ENCODE measurements at regions not wholly inside any gene's neighbourhood (a gene's known extent, or its start where the extent isn't known, plus 50 kb on each side); places are given as distances from the start of the nearest gene placed in this dataset.

DNA sequence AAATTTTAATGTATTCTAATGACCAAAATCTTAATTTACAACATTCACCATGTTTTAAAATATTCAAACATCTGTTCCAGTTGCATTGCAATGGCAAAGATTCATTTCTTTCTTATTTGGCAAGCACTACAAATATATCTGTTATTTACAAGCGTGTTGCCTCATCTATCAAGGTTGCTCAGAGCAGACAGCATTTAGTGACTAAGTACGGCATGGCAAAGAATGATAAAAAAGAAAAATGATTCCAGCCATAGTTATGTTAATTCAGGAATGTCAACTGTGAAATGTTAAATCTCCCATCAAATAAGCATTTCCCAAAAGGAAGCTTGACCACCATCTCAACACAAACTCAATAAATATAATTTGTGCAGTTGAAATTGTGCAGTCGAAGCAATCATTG, 312.1 kb downstream of the SEC23A start:
- H3K4me3 Mint-ChIP-seq, result no peak overlapping the region
- H3K27me3 Mint-ChIP-seq, result no peaks in the 10 kb centered on the region
- no peaks in the 10 kb centered on the region for H3K4me1 Mint-ChIP-seq (ENCODE audit: low read depth)
- DNase-seq, result no peak
- no peaks in the 10 kb centered on the region for H3K36me3 Mint-ChIP-seq (ENCODE audit: low read depth)
- no peaks in the 10 kb centered on the region for H3K9me3 Mint-ChIP-seq
- no peak overlapping the region for H3K27ac Mint-ChIP-seq

DNA sequence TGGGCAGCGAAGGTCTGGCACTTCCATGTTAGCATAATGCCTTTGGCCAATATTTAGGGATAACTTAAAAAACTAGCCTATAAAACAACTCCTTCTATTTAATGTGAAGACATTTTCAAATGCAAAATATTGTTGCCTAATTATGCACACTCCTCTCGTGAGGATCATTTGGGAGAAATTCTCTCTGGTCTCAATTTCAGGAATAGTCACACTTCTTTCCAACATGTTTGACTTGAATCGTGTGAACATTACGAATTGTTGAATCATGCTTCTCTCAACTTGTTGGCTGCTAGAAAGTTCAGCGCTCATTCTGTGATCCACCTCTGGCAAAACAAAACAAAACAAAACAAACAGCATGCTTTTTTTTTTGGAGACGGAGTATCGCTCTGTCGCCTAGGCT, 313.2 kb downstream of the SEC23A start:
- DNase-seq, result no peak
- Mint-ChIP-seq H3K27ac (no peak overlapping the region), H3K4me1 (ENCODE audit: low read depth) (no peaks in the 10 kb centered on the region), H3K36me3 (ENCODE audit: low read depth) (no peaks in the 10 kb centered on the region), H3K4me3 (no peak overlapping the region), H3K9me3 (no peaks in the 10 kb centered on the region), H3K27me3 (no peaks in the 10 kb centered on the region)

DNA sequence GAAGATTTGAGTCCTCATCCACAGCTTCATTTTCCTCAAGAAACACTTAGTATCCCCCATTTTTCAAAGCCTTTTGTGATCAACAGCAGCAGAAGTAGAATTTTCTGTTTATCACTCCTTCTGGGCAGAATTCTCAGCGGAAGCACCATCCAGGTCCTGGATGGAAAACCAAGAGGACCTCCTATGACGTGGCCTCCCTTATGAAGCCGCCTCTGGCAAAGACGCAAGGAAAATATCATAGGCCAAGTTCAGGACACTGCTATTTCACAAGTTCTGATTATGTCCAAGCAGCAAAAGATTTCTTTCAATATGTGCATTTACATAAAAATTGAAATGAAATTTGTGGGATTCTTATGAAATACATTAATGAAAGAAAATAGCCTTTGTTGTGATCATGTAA, 315.0 kb downstream of the SEC23A start:
- Mint-ChIP-seq H3K27me3 (no peaks in the 10 kb centered on the region), H3K4me1 (ENCODE audit: low read depth) (no peaks in the 10 kb centered on the region), H3K4me3 (no peak overlapping the region), H3K27ac (no peak overlapping the region), H3K9me3 (no peaks in the 10 kb centered on the region), H3K36me3 (ENCODE audit: low read depth) (no peaks in the 10 kb centered on the region)
- DNase-seq, result no peak

DNA sequence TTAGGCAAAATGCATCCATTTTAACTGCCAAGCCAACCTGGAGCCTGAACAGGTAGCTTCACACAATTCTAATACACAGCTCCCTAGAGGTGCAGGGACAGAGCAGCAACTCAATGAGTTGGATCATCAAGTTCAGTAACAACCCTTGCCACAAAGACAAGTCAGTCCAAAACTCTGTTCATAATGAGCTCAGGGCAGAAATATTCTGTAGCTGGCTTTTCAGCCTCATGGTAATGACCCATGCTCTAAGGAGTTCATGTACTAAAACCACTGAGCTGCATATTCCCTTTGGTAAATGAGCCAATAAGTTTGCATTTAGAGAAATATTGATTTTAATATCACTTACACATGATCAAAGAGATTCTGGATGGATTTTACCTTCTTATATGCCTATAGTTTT, 316.1 kb downstream of the SEC23A start:
- H3K27ac Mint-ChIP-seq, result no peak overlapping the region
- no peaks in the 10 kb centered on the region for H3K27me3 Mint-ChIP-seq
- H3K4me3 Mint-ChIP-seq, result no peak overlapping the region
- H3K9me3 Mint-ChIP-seq, result no peaks in the 10 kb centered on the region
- H3K36me3 Mint-ChIP-seq (ENCODE audit: low read depth), result no peaks in the 10 kb centered on the region
- DNase-seq, result no peak
- no peaks in the 10 kb centered on the region for H3K4me1 Mint-ChIP-seq (ENCODE audit: low read depth)

DNA sequence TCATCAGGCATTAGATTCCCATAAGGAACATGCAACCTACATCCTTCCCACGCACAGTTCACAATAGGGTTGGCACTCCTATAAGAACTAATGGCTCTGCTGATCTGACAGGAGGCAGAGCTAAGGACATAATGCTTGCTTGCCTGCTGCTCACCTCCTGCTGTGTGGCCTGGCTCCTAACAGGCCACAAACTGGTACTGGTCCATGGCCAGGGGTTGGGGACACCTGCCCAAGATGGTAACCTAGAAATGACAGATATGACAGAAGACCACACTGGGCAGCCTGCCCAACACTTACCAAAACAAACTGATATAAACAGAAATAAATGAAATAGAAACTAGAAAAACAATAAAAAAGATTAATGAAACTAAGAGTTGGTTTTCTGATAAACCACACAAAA, 325.6 kb downstream of the SEC23A start:
- H3K27ac Mint-ChIP-seq, result no peak overlapping the region
- H3K4me3 Mint-ChIP-seq, result no peak overlapping the region
- no peaks in the 10 kb centered on the region for H3K36me3 Mint-ChIP-seq (ENCODE audit: low read depth)
- DNase-seq, result no peak
- no peaks in the 10 kb centered on the region for H3K9me3 Mint-ChIP-seq
- no peaks in the 10 kb centered on the region for H3K27me3 Mint-ChIP-seq
- no peaks in the 10 kb centered on the region for H3K4me1 Mint-ChIP-seq (ENCODE audit: low read depth)

DNA sequence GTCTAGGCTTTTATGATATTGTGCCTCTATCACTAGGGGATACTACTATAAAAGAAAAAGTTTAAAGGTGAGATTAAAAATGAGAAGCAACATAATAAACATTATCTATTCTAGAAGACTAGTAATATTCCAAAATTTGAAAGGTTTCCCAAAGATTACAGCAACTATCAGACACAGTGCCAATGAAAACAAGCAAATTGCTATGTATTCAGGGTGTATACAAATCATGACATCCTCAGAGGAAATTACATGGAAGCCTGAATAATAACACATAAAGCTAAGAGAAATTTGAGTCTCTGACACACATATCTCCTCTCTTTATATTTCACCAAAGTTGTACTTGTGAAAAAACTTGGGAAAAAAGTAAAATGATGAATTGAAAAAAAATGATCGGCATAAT, 327.0 kb downstream of the SEC23A start:
- no peak overlapping the region for H3K27ac Mint-ChIP-seq
- no peaks in the 10 kb centered on the region for H3K4me1 Mint-ChIP-seq (ENCODE audit: low read depth)
- H3K27me3 Mint-ChIP-seq, result no peaks in the 10 kb centered on the region
- H3K36me3 Mint-ChIP-seq (ENCODE audit: low read depth), result no peaks in the 10 kb centered on the region
- no peak for DNase-seq
- H3K9me3 Mint-ChIP-seq, result no peaks in the 10 kb centered on the region
- H3K4me3 Mint-ChIP-seq, result no peak overlapping the region

DNA sequence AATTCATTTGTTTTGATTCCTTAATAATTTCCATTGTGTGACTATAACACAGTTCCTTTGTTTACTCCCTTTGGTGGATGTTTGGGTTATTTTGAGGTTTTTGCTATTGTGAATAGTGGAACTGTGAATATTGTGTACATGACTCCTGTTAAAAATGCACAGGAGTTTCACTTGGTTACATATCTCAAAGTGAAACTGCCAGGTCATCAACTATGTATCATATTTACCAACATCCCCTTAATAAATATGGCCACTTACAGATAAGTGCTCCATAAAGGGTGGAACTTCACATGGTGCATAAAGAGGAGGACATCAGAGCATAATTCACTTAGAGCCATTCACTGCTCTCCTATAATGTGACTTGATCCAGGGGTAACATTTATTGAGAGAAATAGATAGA, 328.9 kb downstream of the SEC23A start:
- no peak for DNase-seq
- H3K27me3 Mint-ChIP-seq, result no peaks in the 10 kb centered on the region
- no peak overlapping the region for H3K4me3 Mint-ChIP-seq
- no peaks in the 10 kb centered on the region for H3K4me1 Mint-ChIP-seq (ENCODE audit: low read depth)
- no peaks in the 10 kb centered on the region for H3K36me3 Mint-ChIP-seq (ENCODE audit: low read depth)
- H3K9me3 Mint-ChIP-seq, result no peaks in the 10 kb centered on the region
- no peak overlapping the region for H3K27ac Mint-ChIP-seq

DNA sequence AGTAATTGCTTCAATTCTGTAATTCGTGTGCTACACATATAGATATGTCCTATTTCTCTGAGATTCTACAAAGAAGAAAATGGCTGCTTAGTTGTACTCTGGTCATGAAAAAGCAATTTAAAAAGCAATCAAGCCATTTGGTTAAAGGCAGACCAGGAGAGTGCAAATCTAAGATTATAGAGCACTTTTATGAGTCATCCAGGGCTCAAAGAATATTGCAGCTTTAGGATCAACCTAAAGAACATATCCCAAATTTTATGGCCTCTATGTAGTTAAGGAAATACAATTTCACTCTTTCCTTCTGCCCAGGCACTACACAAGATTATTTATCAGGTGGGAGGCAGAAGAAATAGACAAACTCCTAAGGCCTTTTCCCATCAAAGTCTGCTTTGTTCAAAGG, 332.8 kb downstream of the SEC23A start:
- Mint-ChIP-seq H3K9me3 (no peaks in the 10 kb centered on the region), H3K36me3 (ENCODE audit: low read depth) (no peaks in the 10 kb centered on the region), H3K4me1 (ENCODE audit: low read depth) (no peaks in the 10 kb centered on the region), H3K4me3 (no peak overlapping the region), H3K27me3 (no peaks in the 10 kb centered on the region), H3K27ac (no peak overlapping the region)
- no peak for DNase-seq

DNA sequence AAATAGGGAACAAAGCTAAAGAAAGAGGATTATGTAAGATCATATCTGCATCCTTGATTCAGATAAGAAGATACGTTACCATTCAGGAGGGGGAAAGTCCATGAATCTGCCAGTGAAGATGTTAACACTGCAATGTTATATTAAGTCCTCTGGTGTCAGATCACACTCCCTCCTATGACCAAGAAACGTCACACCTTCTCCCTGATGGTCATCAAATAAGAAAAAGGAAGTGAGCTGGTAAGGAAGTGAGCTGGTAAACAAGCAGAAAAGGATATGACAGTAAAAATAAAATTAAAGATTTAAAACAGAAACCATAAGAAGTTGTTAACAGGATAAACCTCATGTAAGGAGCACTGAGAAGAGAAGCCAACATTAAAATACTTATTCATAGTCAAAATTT, 340.2 kb downstream of the SEC23A start:
- no peak overlapping the region for H3K4me3 Mint-ChIP-seq
- H3K4me1 Mint-ChIP-seq (ENCODE audit: low read depth), result no peaks in the 10 kb centered on the region
- H3K36me3 Mint-ChIP-seq (ENCODE audit: low read depth), result no peaks in the 10 kb centered on the region
- H3K9me3 Mint-ChIP-seq, result peaks cover 3% of the 10 kb centered on the region
- DNase-seq, result no peak
- H3K27me3 Mint-ChIP-seq, result no peaks in the 10 kb centered on the region
- no peak overlapping the region for H3K27ac Mint-ChIP-seq

DNA sequence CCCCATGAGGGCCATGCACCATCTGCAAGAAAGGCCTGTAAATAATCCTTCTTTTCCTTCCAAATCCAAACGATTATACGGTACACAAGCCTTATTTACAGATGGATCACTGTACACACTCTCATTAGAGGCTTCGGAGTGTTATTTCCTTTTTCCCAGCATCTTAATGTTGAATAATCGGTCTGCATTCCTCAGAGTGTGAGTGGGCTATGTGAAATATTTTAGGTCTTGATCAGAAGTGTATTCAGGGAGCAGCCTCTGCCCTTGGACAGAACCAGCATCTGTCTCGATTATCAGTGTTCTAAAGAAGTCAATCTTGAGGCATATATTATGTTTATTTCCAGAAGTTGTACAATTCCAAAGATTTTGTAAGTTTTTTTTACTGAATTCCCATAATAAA, 340.6 kb downstream of the SEC23A start:
- H3K4me3 Mint-ChIP-seq, result no peak overlapping the region
- H3K36me3 Mint-ChIP-seq (ENCODE audit: low read depth), result no peaks in the 10 kb centered on the region
- no peak overlapping the region for H3K27ac Mint-ChIP-seq
- H3K4me1 Mint-ChIP-seq (ENCODE audit: low read depth), result no peaks in the 10 kb centered on the region
- DNase-seq, result no peak
- H3K9me3 Mint-ChIP-seq, result peaks cover 3% of the 10 kb centered on the region
- no peaks in the 10 kb centered on the region for H3K27me3 Mint-ChIP-seq

DNA sequence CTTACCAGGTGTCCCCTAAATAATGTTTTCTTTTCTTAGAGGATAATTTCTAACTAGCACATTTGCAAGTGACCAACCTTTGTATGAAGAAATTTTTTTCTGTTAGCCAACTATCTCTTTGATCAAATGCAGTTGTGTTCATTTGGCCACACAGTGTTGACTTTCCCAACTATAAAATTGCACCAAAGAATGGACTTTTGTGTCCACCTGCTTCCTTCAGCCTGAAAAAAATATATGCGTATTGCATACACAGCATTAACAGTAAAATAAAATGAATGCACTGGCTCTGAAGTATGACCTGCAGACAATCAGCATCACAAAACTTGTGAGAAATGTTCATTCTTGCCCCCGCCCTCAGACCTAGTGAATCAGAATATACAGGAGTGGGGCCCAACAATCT, 342.0 kb downstream of the SEC23A start:
- peaks cover 4% of the 10 kb centered on the region for H3K9me3 Mint-ChIP-seq
- no peak overlapping the region for H3K4me3 Mint-ChIP-seq
- H3K36me3 Mint-ChIP-seq (ENCODE audit: low read depth), result no peaks in the 10 kb centered on the region
- H3K27ac Mint-ChIP-seq, result no peak overlapping the region
- no peaks in the 10 kb centered on the region for H3K27me3 Mint-ChIP-seq
- DNase-seq, result no peak
- no peaks in the 10 kb centered on the region for H3K4me1 Mint-ChIP-seq (ENCODE audit: low read depth)

DNA sequence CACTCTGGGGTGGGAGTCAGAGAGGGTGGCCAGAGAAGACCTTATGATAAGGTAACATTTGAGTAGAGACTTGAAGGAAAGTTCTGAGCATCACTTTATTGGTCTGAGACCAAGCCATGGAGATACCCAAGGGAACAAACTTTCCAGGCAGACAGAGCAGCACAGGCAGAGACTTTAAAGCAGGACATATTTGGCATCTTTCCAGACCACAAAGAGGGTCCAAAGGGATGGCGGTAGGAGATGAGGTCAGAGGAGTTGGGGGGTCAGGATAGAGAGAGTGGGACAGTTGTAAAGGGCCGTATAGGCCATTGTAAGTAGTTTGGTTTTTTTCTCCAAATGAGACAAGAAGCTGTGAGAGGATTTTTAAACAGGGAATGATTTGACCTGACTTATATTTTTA, 344.4 kb downstream of the SEC23A start:
- no peaks in the 10 kb centered on the region for H3K4me1 Mint-ChIP-seq (ENCODE audit: low read depth)

DNA sequence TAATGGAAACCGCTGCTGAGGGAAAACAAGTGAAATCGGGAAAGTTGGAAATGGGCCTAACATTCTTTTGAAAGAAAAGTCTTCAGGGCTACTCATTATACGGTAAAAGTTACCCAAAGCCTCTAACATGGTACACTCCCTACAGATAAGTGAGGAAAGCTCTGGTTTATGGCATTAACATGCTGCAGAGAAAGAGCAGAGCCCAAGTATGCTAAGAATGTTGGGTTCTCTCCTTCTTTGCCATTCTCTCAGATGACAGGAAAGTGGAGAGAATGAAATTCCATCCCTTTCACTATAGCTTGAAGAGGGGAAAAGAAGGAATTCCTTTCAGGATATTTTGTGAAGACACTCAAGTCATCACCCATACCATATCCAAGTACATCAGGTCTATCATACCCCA, 348.0 kb downstream of the SEC23A start:
- Mint-ChIP-seq H3K27me3 (no peaks in the 10 kb centered on the region), H3K27ac (no peak overlapping the region), H3K36me3 (ENCODE audit: low read depth) (no peaks in the 10 kb centered on the region)

More for the DNA sequence above, 344.4 kb downstream of the SEC23A start:
- no peak overlapping the region for H3K4me3 Mint-ChIP-seq
- no peak for DNase-seq
- peaks cover 3% of the 10 kb centered on the region for H3K9me3 Mint-ChIP-seq
- no peak overlapping the region for H3K27ac Mint-ChIP-seq
- no peaks in the 10 kb centered on the region for H3K36me3 Mint-ChIP-seq (ENCODE audit: low read depth)
- H3K27me3 Mint-ChIP-seq, result no peaks in the 10 kb centered on the region

DNA sequence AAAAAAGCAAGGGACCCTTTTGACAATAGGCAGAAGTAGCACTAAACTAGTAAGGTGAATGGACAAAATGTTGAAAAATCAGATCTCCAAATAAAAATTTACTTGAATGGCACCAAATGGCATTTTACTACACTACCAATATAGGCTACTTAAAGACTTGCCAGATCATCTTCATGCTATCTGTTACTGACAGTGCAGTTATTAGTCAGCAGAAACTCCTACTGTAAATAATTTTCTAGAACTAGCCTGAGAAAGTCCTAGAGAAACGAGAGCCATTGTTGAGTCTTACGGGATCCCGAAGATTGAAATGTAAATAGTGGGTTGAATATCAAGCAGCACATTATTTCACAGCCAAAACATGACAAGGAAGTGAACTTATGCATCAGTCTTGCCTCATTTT, 350.3 kb downstream of the SEC23A start:
- peaks cover 3% of the 10 kb centered on the region for H3K9me3 Mint-ChIP-seq

More for the DNA sequence above, 348.0 kb downstream of the SEC23A start:
- H3K4me1 Mint-ChIP-seq (ENCODE audit: low read depth), result no peaks in the 10 kb centered on the region
- peaks cover 3% of the 10 kb centered on the region for H3K9me3 Mint-ChIP-seq
- H3K4me3 Mint-ChIP-seq, result no peak overlapping the region
- no peak for DNase-seq

DNA sequence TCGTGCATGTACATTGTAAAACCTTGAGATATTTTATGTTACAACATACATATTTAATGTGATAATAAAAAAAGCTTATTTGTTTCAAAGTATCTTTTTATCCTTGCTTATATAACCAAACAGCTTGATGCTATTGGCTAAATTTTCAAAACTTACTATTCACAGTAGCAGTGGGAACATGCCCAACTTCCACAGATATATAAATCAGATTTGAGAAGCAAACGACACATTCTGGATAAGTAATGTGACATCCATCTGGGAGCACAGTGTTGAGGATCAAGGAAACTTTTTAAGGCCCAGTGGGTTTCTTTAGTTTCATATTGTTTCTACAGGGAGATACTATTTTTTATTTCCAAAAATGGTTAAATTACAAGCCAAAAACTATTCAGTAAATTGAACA, 350.7 kb downstream of the SEC23A start:
- no peak overlapping the region for H3K4me3 Mint-ChIP-seq
- no peaks in the 10 kb centered on the region for H3K36me3 Mint-ChIP-seq (ENCODE audit: low read depth)
- H3K27ac Mint-ChIP-seq, result no peak overlapping the region
- no peaks in the 10 kb centered on the region for H3K27me3 Mint-ChIP-seq
- no peak for DNase-seq
- H3K4me1 Mint-ChIP-seq (ENCODE audit: low read depth), result no peaks in the 10 kb centered on the region
- H3K9me3 Mint-ChIP-seq, result peaks cover 3% of the 10 kb centered on the region

More for the DNA sequence above, 350.3 kb downstream of the SEC23A start:
- no peak overlapping the region for H3K4me3 Mint-ChIP-seq
- no peaks in the 10 kb centered on the region for H3K27me3 Mint-ChIP-seq
- H3K36me3 Mint-ChIP-seq (ENCODE audit: low read depth), result no peaks in the 10 kb centered on the region
- H3K4me1 Mint-ChIP-seq (ENCODE audit: low read depth), result no peaks in the 10 kb centered on the region
- H3K27ac Mint-ChIP-seq, result no peak overlapping the region
- DNase-seq, result no peak

DNA sequence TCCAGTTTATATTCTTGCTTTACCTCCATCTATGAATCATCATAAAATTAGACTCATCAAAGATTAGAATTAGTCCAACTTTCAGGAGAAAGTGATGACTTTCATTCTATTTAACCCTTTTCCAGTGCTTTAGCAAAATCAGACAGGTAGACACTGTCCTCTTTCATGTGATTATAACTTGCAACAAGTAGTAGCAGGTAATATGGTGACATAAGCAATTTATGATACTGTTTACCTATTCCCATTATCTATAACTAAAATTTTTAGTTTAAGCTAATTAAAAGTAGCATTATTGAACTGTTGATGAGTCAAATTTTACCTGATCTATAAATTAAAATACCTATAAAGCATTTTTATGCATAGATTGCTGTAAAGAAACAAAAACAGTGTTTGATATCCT, 351.6 kb downstream of the SEC23A start:
- Mint-ChIP-seq H3K4me1 (ENCODE audit: low read depth) (no peaks in the 10 kb centered on the region), H3K27me3 (no peaks in the 10 kb centered on the region), H3K36me3 (ENCODE audit: low read depth) (no peaks in the 10 kb centered on the region), H3K9me3 (peaks cover 3% of the 10 kb centered on the region), H3K4me3 (no peak overlapping the region), H3K27ac (no peak overlapping the region)
- no peak for DNase-seq
